Upper lobe of left lung (tissue), 6 donors: ENCODE measurements at regions not wholly inside any gene's neighbourhood (a gene's known extent, or its start where the extent isn't known, plus 50 kb on each side); places are given as distances from the start of the nearest gene placed in this dataset.

Source experiments
- ATAC-seq, 2 donors: fragments of 200-7000 bp; cut with Tn5 transposase; one replicate each; pipeline ENCODE4 v1.9.1; 2022; ENCODE audit warnings: mild to moderate bottlenecking in 2 of 2, moderate library complexity in 2 of 2; ENCODE audit not compliant: low FRiP score in 2 of 2
- DNase-seq, 2 donors: peaks; one replicate each; pipeline ENCODE4 v3.0.0-alpha.2; 2019 to 2020
- H3K27ac ChIP-seq, 4 donors: fragments of 200-600 bp; sonication (generic); one replicate each; pipeline ENCODE4 v1.5.1; 2016 to 2019
- H3K27me3 ChIP-seq, 4 donors: fragments of 200-600 bp; sonication (generic); one replicate each; pipeline ENCODE4 v1.5.1; 2017 to 2019
- H3K36me3 ChIP-seq, 4 donors: fragments of 200-600 bp; sonication (generic); one replicate each; pipeline ENCODE4 v1.5.1; 2016 to 2019
- H3K4me1 ChIP-seq, 4 donors: fragments of 200-600 bp; sonication (generic); one replicate each; pipeline ENCODE4 v1.5.1; 2018 to 2019
- H3K4me3 ChIP-seq, 4 donors: fragments of 200-600 bp; sonication (generic); one replicate each; pipeline ENCODE4 v1.5.1; 2017 to 2019; ENCODE audit warnings: mild to moderate bottlenecking in 2 of 4, moderate library complexity in 1 of 4
- H3K9me3 ChIP-seq, 4 donors: fragments of 200-600 bp; sonication (generic); one replicate each; pipeline ENCODE4 v1.5.1; 2018 to 2019
- EP300 ChIP-seq, 4 donors: sonication (generic); formaldehyde crosslinking; IDR thresholded peaks; one replicate each; pipeline ENCODE4 v1.5.1; 2017; ENCODE audit warnings: antibody characterized with exemption in 4 of 4, control low read depth in 2 of 4
- POLR2A ChIP-seq, 4 donors: fragments of 450-650 bp; IDR thresholded peaks; one replicate each; pipeline ENCODE4 v1.5.1; 2016 to 2017; ENCODE audit warnings: antibody characterized with exemption in 4 of 4, mild to moderate bottlenecking in 2 of 4
- POLR2AphosphoS5 ChIP-seq, 2 donors: sonication (generic); formaldehyde crosslinking; IDR thresholded peaks; one replicate each; pipeline ENCODE4 v1.5.1; 2017; ENCODE audit warnings: antibody characterized with exemption in 2 of 2
- WGBS, 2 donors: methylation state at CpG; one replicate each; pipeline ENCODE4 v1.1.5; 2017 to 2018; 5-methylcytosine and 5-hydroxymethylcytosine counted together
- TF ChIP-seq, protein P1 (sequence below), 6 experiments: fragments of 450-650 bp in 4 of 6; fragments of 200-600 bp in 2 of 6; sonication (generic) in 2 of 6; IDR thresholded peaks; one replicate each; pipeline ENCODE4 v1.5.1; 2016 to 2019; ENCODE audit warnings: antibody characterized with exemption in 6 of 6
- donor health status: DM: no; HTN: no; CAD: no; lungs with moderate emphysema.
- donor health status: DM: no; HTN: yes; CAD: no; lungs with severe emphysema.

DNA sequence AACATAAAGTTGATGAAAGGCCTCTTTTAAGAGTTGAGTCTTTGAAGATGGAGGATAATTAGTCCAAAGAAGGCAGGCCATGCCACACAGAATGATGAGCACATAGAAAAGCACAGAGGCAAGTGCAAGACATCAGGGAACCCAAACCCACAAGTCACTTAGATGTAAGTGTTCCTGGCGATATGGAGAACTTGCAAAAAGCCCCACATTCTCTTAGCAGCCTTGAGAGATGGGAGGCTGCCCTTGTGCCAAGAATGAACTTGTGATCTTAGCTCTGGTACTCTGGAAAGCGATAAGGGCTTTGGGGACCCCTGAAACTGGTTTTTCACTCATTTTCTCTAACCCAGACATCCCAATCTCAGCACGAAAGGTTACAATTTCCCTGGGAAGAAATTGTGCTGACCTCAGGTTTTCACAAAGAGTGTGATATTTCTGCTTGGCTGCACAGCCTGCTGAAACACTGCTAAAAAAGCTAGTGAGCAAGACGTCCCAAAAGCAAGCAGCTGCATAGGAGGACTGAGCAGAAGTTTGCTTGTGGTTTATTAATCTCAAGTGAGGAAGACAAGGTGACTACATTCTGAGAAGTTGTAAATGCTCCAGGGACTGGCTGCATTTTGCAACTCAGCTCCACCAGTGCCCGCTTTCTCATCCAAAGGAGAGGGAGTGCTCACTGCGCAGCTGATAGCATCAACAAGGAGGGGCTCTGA lies 496.9 kb upstream of the CAMK1G start:
- no peaks in the 10 kb centered on the region for H3K9me3 ChIP-seq
- TF ChIP-seq, protein P1, sequence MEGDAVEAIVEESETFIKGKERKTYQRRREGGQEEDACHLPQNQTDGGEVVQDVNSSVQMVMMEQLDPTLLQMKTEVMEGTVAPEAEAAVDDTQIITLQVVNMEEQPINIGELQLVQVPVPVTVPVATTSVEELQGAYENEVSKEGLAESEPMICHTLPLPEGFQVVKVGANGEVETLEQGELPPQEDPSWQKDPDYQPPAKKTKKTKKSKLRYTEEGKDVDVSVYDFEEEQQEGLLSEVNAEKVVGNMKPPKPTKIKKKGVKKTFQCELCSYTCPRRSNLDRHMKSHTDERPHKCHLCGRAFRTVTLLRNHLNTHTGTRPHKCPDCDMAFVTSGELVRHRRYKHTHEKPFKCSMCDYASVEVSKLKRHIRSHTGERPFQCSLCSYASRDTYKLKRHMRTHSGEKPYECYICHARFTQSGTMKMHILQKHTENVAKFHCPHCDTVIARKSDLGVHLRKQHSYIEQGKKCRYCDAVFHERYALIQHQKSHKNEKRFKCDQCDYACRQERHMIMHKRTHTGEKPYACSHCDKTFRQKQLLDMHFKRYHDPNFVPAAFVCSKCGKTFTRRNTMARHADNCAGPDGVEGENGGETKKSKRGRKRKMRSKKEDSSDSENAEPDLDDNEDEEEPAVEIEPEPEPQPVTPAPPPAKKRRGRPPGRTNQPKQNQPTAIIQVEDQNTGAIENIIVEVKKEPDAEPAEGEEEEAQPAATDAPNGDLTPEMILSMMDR (IDR thresholded peaks at IDR 0.05) = no peak
- TF ChIP-seq EP300 (IDR thresholded peaks at IDR 0.05) = no peak
- TF ChIP-seq POLR2A (IDR thresholded peaks at IDR 0.05) = no peak
- no peak for TF ChIP-seq POLR2AphosphoS5 (IDR thresholded peaks at IDR 0.05)
- no peaks in the 10 kb centered on the region for H3K27me3 ChIP-seq
- WGBS, 2 donors = 60 to 68% methylated on average over 5 to 6 of the region's 6 CpGs
- H3K36me3 ChIP-seq = no peaks in the 10 kb centered on the region
- no peak overlapping the region for H3K4me3 ChIP-seq
- DNase-seq (no peak), ATAC-seq (no peak)
- H3K27ac ChIP-seq = no peak overlapping the region
- no peaks in the 10 kb centered on the region for H3K4me1 ChIP-seq

DNA sequence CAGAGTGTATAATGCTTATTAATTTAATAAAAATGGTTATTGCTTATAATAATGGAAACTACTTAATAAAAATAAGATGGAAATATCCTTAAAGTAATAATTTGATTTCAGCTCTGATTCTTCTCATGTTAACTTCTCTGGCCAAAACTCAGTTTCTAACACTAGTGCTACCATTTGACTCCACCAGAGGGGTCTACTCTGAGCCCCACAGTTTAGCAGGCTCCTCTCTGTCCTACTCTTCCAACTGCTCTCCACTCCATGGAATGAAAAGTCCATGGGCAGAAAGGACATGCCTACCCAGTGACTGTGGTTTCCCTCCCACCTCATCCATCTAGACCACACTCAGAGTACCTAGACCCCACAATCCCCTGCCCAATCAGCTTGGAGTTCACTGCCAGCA lies 489.1 kb upstream of the CAMK1G start:
- Histone ChIP-seq H3K9me3 (no peaks in the 10 kb centered on the region), H3K4me1 (no peaks in the 10 kb centered on the region), H3K4me3 (no peak overlapping the region), H3K27ac (no peak overlapping the region), H3K36me3 (no peaks in the 10 kb centered on the region), H3K27me3 (no peaks in the 10 kb centered on the region)
- ATAC-seq = no peak
- no peak for DNase-seq
- TF ChIP-seq, protein P1 (IDR thresholded peaks at IDR 0.05) = no peak
- TF ChIP-seq POLR2A (IDR thresholded peaks at IDR 0.05) = no peak
- no peak for TF ChIP-seq EP300 (IDR thresholded peaks at IDR 0.05)
- no peak for TF ChIP-seq POLR2AphosphoS5 (IDR thresholded peaks at IDR 0.05)

DNA sequence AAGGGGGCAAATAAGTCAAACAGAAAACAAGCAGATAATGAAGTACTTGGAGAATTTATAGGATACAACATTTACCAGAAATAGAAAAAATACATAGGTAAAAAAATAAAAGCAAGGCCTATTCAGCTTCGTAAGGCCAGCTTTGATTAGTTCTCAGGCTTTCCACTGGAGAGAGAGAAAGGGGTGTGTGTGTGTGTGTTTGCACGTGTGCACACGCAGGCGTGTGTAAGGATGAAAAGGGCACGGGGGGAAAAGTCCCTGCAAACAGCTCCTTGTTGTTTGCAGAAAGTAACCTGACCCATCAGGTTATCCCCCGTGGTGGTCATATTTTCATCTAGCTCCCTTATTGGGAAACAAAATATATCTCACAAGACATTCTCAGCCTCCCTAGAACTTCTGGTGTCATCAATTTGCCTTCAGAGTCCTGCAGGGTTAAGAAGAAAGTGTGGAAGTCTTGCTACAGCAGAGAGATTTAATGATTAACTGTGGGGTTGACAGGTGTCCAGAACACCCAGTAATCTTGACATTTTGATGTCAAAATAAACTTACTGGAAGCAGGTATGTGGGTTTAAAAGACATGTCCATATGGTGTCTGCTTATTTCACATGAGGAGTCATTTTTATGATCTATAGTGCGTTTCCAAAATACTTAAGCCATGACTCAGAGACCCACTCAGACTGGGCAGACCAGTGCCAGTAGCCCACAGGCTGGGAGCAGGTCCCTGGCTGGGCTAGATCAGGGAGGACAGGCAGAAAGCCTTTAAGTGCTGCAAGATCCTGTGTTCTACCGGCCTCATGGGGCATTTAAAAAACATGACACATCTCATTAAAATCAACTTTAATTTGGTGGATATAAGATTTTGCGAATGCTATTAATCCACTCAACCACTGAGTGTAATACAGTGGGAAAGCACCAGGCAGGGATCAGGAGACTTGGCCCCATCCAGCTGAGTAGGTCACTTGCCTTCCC lies 487.6 kb upstream of the CAMK1G start:
- ATAC-seq (no peak), DNase-seq (no peak)
- 65 to 69% methylated on average over 9 of the region's 9 CpGs for WGBS, 2 donors
- no peak overlapping the region for H3K4me3 ChIP-seq
- no peaks in the 10 kb centered on the region for H3K4me1 ChIP-seq
- H3K9me3 ChIP-seq = no peaks in the 10 kb centered on the region
- TF ChIP-seq EP300 (IDR thresholded peaks at IDR 0.05) (no peak), POLR2A (IDR thresholded peaks at IDR 0.05) (no peak), POLR2AphosphoS5 (IDR thresholded peaks at IDR 0.05) (no peak)
- TF ChIP-seq, protein P1 (IDR thresholded peaks at IDR 0.05) = no peak
- no peaks in the 10 kb centered on the region for H3K27me3 ChIP-seq
- H3K36me3 ChIP-seq = no peaks in the 10 kb centered on the region
- H3K27ac ChIP-seq = no peak overlapping the region

DNA sequence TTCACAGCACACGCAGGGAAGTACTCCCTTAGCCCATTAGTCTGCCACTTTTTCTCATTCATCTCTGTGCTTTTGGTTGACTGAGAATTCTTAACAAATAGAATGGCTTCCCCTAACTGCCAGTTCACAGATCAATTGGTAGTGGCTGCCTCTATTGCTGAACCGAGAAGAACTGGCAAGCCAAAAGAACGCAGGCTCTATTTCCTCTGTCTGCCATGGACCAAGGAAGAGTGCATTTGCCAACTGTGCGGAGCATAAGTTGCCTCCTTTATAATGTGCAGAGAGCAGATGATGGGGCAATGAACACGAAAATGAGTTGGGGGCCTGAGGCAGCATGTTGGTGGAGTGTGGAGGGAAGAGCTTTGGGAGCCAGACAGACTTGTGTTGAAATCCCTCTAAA lies 483.1 kb upstream of the CAMK1G start:
- Histone ChIP-seq H3K9me3 (no peaks in the 10 kb centered on the region), H3K4me3 (no peak overlapping the region), H3K27me3 (no peaks in the 10 kb centered on the region), H3K36me3 (no peaks in the 10 kb centered on the region), H3K27ac (no peak overlapping the region), H3K4me1 (no peaks in the 10 kb centered on the region)
- WGBS, 2 donors = 82 to 83% methylated on average over 5 of the region's 5 CpGs
- ATAC-seq = no peak
- TF ChIP-seq, protein P1 (IDR thresholded peaks at IDR 0.05) = no peak
- TF ChIP-seq POLR2A (IDR thresholded peaks at IDR 0.05) (no peak), EP300 (IDR thresholded peaks at IDR 0.05) (no peak), POLR2AphosphoS5 (IDR thresholded peaks at IDR 0.05) (no peak)
- no peak for DNase-seq
